K562 (cell line): ENCODE measurements at regions not wholly inside any gene's neighbourhood (a gene's known extent, or its start where the extent isn't known, plus 50 kb on each side); places are given as distances from the start of the nearest gene placed in this dataset.

ENCODE experiments used
- ATAC-seq: fragments of 200-7000 bp; cut with Tn5 transposase; 3 replicates; pipeline ENCODE4 v1.9.1; 2020; ENCODE audit warnings: moderate library complexity
- BruUV-seq: library from RNA; stranded (reverse); fragments of 400-500 nt; replicated peaks from 2 replicates; lab custom pipeline; 2021; lab: Mats Ljungman, UMichigan
- CTCF ChIA-PET: fragments of 300-600 bp; formaldehyde crosslinking; extraction: SDS; loops from one replicate; lab custom pipeline; 2021; ENCODE audit warnings: low intra/inter-chr PET ratio; lab: Yijun Ruan, JAX
- POLR2A ChIA-PET: fragments of 300-600, 350-650 bp; sonication (Branson Sonifier 250); formaldehyde crosslinking; extraction: SDS; loops from one replicate; lab custom pipeline; 2021; ENCODE audit warnings: antibody characterized with exemption, inconsistent platforms; lab: Yijun Ruan, JAX
- DNase-seq, 4 experiments: peaks; one replicate each; pipeline versions ENCODE4 v3.0.0 to v3.0.0-alpha.2; 2011 to 2018; ENCODE audit warnings: low spot score in 3 of 4, mixed read lengths in 3 of 4; ENCODE audit errors: extremely low read depth in 1 of 4
- FAIRE-seq: peaks from 2 replicates; lab custom pipeline; 2011; peaks lifted over from hg19 to GRCh38; lab: Jason Lieb, UNC
- H2AFZ ChIP-seq: 2 replicates; pipeline ENCODE4 v1.6.0; 2011; ENCODE audit warnings: low read depth, low read length, control low read depth, inconsistent platforms
- H3K27ac ChIP-seq: fragments of 200-600 bp; 3 replicates; pipeline ENCODE4 v1.8.0; 2011; ENCODE audit warnings: low read depth, mild to moderate bottlenecking, control low read depth, inconsistent platforms, low read length, moderate library complexity, mixed read lengths; ENCODE audit errors: extremely low read depth
- H3K27me3 ChIP-seq, 2 experiments: fragments of 300-600 bp in 1 of 2; 2 replicates in 1 of 2; 3 replicates in 1 of 2; pipeline versions ENCODE4 v1.6.0 to v1.8.0; 2011; ENCODE audit warnings: inconsistent platforms in 2 of 2, low read length in 2 of 2, mild to moderate bottlenecking in 1 of 2, mixed read lengths in 1 of 2, moderate library complexity in 1 of 2; ENCODE audit not compliant: control insufficient read depth in 2 of 2, insufficient read depth in 2 of 2
- H3K36me3 ChIP-seq: fragments of 300-600 bp; 3 replicates; pipeline ENCODE4 v1.8.0; 2011; ENCODE audit warnings: mild to moderate bottlenecking, low read length, inconsistent platforms; ENCODE audit not compliant: control insufficient read depth, insufficient read depth
- H3K4me1 ChIP-seq, 2 experiments: fragments of 200-600 bp in 1 of 2; replicated peaks in 1 of 2; 2 replicates in 1 of 2; 3 replicates in 1 of 2; pipeline versions ENCODE4 v1.5.1 to v1.8.0; 2011; ENCODE audit warnings: inconsistent platforms in 2 of 2, low read length in 2 of 2, mild to moderate bottlenecking in 1 of 2, mixed read lengths in 1 of 2, moderate library complexity in 1 of 2; ENCODE audit not compliant: control insufficient read depth in 2 of 2, insufficient read depth in 2 of 2
- H3K4me2 ChIP-seq: 2 replicates; pipeline ENCODE4 v1.6.1; 2011; ENCODE audit warnings: low read length, control low read depth, inconsistent platforms, mixed read lengths; ENCODE audit not compliant: insufficient read depth
- H3K4me3 ChIP-seq: fragments of 200-600 bp; sonication (generic), shearing (Covaris generic); 2 replicates; pipeline ENCODE4 v1.5.1; 2016; ENCODE audit warnings: control low read depth, inconsistent platforms
- H3K79me2 ChIP-seq: fragments of 200-600 bp; 3 replicates; pipeline ENCODE4 v1.8.0; 2011; ENCODE audit warnings: low read length, inconsistent platforms; ENCODE audit not compliant: control insufficient read depth, insufficient read depth
- H3K9ac ChIP-seq, 2 experiments: 2 replicates each; pipeline versions ENCODE4 v1.6.0 to v1.6.1; 2011; ENCODE audit warnings: low read depth in 2 of 2, low read length in 2 of 2, control low read depth in 1 of 2, inconsistent platforms in 1 of 2, mild to moderate bottlenecking in 1 of 2, mixed read lengths in 1 of 2; ENCODE audit not compliant: insufficient read depth in 1 of 2
- H3K9me1 ChIP-seq: one replicate; pipeline ENCODE4 v1.6.0; 2011; ENCODE audit warnings: inconsistent platforms, mild to moderate bottlenecking, low read length, moderate library complexity; ENCODE audit not compliant: control insufficient read depth, insufficient read depth
- H3K9me3 ChIP-seq: replicated peaks from 2 replicates; pipeline ENCODE4 v1.5.1; 2011; ENCODE audit warnings: low read depth, low read length, inconsistent platforms; ENCODE audit not compliant: control insufficient read depth, insufficient read depth
- H4K20me1 ChIP-seq: replicated peaks from 2 replicates; pipeline ENCODE4 v1.6.1; 2011; ENCODE audit warnings: low read length, inconsistent platforms, mixed read lengths; ENCODE audit not compliant: control insufficient read depth, insufficient read depth
- ATF1 ChIP-seq, 2 experiments: fragments of 450-650 bp in 1 of 2; IDR thresholded peaks; 2 replicates each; pipeline ENCODE4 v1.6.1; 2016; ENCODE audit warnings: missing compliant biosample characterization in 1 of 2, missing genetic modification characterization in 1 of 2
- NCOA6 ChIP-seq: fragments of 450-650 bp; IDR thresholded peaks from 2 replicates; pipeline ENCODE4 v1.6.1; 2017; ENCODE audit warnings: mild to moderate bottlenecking
- NRF1 ChIP-seq, 2 experiments: fragments of 450-650 bp; IDR thresholded peaks in 1 of 2; conservative IDR thresholded peaks in 1 of 2; 2 replicates each; pipeline ENCODE4 v1.6.1; 2014; ENCODE audit warnings: mild to moderate bottlenecking in 2 of 2
- POLR2AphosphoS5 ChIP-seq: IDR thresholded peaks from 2 replicates; pipeline ENCODE4 v1.6.1; 2011; ENCODE audit warnings: mild to moderate bottlenecking, low read depth, low read length, moderate library complexity; ENCODE audit not compliant: control insufficient read depth, insufficient read depth
- TAF9B ChIP-seq: fragments of 450-650 bp; IDR thresholded peaks from 2 replicates; pipeline ENCODE4 v1.6.1; 2018; ENCODE audit warnings: mild to moderate bottlenecking; ENCODE audit not compliant: partially characterized antibody
- TARDBP ChIP-seq: fragments of 450-650 bp; IDR thresholded peaks from 2 replicates; pipeline ENCODE4 v1.6.1; 2016
- WGBS: fragments of 100-300 bp; shearing (Covaris generic); methylation state at CpG from one replicate; pipeline ENCODE4 v1.1.6; 2016; ENCODE audit warnings: low coverage, mixed read lengths; ENCODE audit not compliant: insufficient coverage; ENCODE audit errors: missing lambda C conversion rate; 5-methylcytosine and 5-hydroxymethylcytosine counted together
- in situ Hi-C: fragments of 300-500 bp; cut with MboI; formaldehyde crosslinking; loops from 4 replicates; pipeline ENCODE4 v1.15.0; 2018; ENCODE audit warnings: inconsistent platforms, mixed read lengths
- intact Hi-C: fragments of 100-400 bp; cut with micrococcal nuclease; formaldehyde crosslinking; loops from 2 replicates; pipeline ENCODE4 v1.14.2; 2022
- TF ChIP-seq, protein P1 (sequence below), 2 experiments: fragments of 450-650 bp in 1 of 2; IDR thresholded peaks; 2 replicates each; pipeline ENCODE4 v1.6.1; 2011 to 2017; ENCODE audit warnings: low read depth in 2 of 2, antibody characterized with exemption in 1 of 2, borderline replicate concordance in 1 of 2, low read length in 1 of 2, mild to moderate bottlenecking in 1 of 2, mixed read lengths in 1 of 2; ENCODE audit not compliant: control insufficient read depth in 1 of 2
- TF ChIP-seq, protein P2 (sequence below): sonication (generic); formaldehyde crosslinking; IDR thresholded peaks from 2 replicates; pipeline ENCODE4 v1.8.1; 2023; ENCODE audit warnings: mild to moderate bottlenecking, missing genetic modification reagents
- TF ChIP-seq, protein P3 (sequence below): fragments of 250-450 bp; sonication (Bioruptor Pico); IDR thresholded peaks from 2 replicates; pipeline ENCODE4 v1.8.0; 2021; ENCODE audit warnings: moderate library complexity, mild to moderate bottlenecking, inconsistent platforms

DNA sequence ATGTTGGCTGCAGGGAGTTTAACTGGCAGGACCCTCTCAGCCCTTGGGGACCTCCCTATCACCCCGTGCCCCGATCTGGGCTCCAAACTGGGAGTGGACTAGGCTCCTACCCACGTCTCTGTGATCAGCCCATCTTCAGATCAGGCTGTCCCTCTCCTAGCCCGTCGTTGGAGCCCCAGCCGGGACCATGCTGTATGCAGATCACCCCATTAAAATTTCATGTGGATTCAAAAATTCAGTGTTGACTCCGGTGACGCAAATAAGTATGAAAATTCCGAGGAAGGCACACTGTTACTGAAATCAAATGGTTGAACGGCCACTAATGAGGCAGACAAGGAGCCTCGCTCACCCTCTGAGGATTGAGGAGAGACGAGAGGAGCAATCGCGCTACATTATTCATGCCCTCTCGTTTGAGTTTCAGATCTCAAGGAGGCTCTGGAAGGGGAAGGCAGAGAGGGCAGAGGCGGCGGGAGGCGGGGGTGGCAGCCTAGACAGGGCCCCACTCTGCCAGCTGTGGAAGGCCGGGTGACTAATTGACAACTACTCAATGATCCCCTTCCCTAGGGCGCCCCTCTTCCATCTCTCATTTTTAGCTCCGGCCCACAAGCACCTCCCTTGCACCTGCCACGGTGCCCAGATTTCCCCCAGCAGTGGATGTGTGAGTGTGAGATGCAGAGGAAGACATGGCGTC lies 255.4 kb downstream of the MIAT start:
- WGBS: 0% methylated on average over 14 of the region's 23 CpGs
- CTCF ChIA-PET: no interaction called here

More for the DNA sequence above, 255.4 kb downstream of the MIAT start:
- H3K79me2 ChIP-seq: no peaks in the 10 kb centered on the region
- no peak overlapping the region for H3K4me2 ChIP-seq
- no peak overlapping the region for H2AFZ ChIP-seq
- H4K20me1 ChIP-seq: no peaks in the 10 kb centered on the region
- no peak overlapping the region for H3K4me3 ChIP-seq
- H3K9me3 ChIP-seq: no peaks in the 10 kb centered on the region
- POLR2A ChIA-PET: no interaction called here
- no peak for DNase-seq
- no peak for FAIRE-seq
- H3K27ac ChIP-seq: no peak overlapping the region
- no peaks in the 10 kb centered on the region for H3K36me3 ChIP-seq
- H3K27me3 ChIP-seq: peaks cover 7 to 18% of the 10 kb centered on the region in 2 experiments; a peak in 3 of 5 replicates
- no TSS peak for BruUV-seq
- no peaks in the 10 kb centered on the region for H3K4me1 ChIP-seq
- no peak for ATAC-seq
- intact Hi-C loops (no loop called here), in situ Hi-C loops (no loop called here)
- H3K9ac ChIP-seq: no peak overlapping the region
- H3K9me1 ChIP-seq: no peaks in the 10 kb centered on the region
- TF ChIP-seq TARDBP (no peak), NRF1 (conservative IDR thresholded peaks at IDR 0.05 in 1 of 2, IDR thresholded peaks at IDR 0.05 in 1 of 2) (no peak), POLR2AphosphoS5 (no peak), ATF1 (CRISPR knock-in tag; IDR thresholded peaks at IDR 0.05) (no peak), ATF1 (tag; IDR thresholded peaks at IDR 0.05) (no peak), NCOA6 (no peak), TAF9B (no peak)
- TF ChIP-seq, protein P1, sequence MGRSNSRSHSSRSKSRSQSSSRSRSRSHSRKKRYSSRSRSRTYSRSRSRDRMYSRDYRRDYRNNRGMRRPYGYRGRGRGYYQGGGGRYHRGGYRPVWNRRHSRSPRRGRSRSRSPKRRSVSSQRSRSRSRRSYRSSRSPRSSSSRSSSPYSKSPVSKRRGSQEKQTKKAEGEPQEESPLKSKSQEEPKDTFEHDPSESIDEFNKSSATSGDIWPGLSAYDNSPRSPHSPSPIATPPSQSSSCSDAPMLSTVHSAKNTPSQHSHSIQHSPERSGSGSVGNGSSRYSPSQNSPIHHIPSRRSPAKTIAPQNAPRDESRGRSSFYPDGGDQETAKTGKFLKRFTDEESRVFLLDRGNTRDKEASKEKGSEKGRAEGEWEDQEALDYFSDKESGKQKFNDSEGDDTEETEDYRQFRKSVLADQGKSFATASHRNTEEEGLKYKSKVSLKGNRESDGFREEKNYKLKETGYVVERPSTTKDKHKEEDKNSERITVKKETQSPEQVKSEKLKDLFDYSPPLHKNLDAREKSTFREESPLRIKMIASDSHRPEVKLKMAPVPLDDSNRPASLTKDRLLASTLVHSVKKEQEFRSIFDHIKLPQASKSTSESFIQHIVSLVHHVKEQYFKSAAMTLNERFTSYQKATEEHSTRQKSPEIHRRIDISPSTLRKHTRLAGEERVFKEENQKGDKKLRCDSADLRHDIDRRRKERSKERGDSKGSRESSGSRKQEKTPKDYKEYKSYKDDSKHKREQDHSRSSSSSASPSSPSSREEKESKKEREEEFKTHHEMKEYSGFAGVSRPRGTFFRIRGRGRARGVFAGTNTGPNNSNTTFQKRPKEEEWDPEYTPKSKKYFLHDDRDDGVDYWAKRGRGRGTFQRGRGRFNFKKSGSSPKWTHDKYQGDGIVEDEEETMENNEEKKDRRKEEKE (IDR thresholded peaks at IDR 0.05; ENCODE audit: borderline replicate concordance in 1 of 2, control insufficient read depth in 1 of 2, low read depth in 2 of 2, low read length in 1 of 2): no peak
- TF ChIP-seq, protein P2, sequence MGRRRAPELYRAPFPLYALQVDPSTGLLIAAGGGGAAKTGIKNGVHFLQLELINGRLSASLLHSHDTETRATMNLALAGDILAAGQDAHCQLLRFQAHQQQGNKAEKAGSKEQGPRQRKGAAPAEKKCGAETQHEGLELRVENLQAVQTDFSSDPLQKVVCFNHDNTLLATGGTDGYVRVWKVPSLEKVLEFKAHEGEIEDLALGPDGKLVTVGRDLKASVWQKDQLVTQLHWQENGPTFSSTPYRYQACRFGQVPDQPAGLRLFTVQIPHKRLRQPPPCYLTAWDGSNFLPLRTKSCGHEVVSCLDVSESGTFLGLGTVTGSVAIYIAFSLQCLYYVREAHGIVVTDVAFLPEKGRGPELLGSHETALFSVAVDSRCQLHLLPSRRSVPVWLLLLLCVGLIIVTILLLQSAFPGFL: no peak
- TF ChIP-seq, protein P3, sequence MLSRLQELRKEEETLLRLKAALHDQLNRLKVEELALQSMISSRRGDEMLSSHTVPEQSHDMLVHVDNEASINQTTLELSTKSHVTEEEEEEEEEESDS: no peak
